OCI-LY1 (cell line): ENCODE measurements at regions not wholly inside any gene's neighbourhood (a gene's known extent, or its start where the extent isn't known, plus 50 kb on each side); places are given as distances from the start of the nearest gene placed in this dataset.

Experiments used
- H2AFZ ChIP-seq: fragments of 200-600 bp; sonication (generic), shearing (Covaris generic); 2 replicates; pipeline ENCODE4 v1.6.0; 2014; ENCODE audit warnings: antibody characterized with exemption, mild to moderate bottlenecking, low read length
- H3F3A ChIP-seq: fragments of 200-600 bp; sonication (generic), shearing (Covaris generic); 2 replicates; pipeline ENCODE4 v1.6.0; 2014; ENCODE audit warnings: mild to moderate bottlenecking, antibody characterized with exemption, low read length, moderate library complexity; ENCODE audit not compliant: insufficient read depth
- H3K27ac ChIP-seq: fragments of 200-600 bp; sonication (generic); 2 replicates; pipeline ENCODE4 v1.5.1; 2014; ENCODE audit warnings: low read length, mixed run types, mild to moderate bottlenecking, low read depth; ENCODE audit not compliant: poor library complexity, severe bottlenecking
- H3K27me3 ChIP-seq: fragments of 200-600 bp; sonication (generic); 2 replicates; pipeline ENCODE4 v1.6.0; 2014; ENCODE audit warnings: antibody characterized with exemption, mild to moderate bottlenecking, low read length, moderate library complexity; ENCODE audit not compliant: insufficient read depth
- H3K36me3 ChIP-seq: fragments of 200-600 bp; sonication (generic); 2 replicates; pipeline ENCODE4 v1.6.1; 2014; ENCODE audit warnings: mild to moderate bottlenecking, antibody characterized with exemption, low read length, moderate library complexity, mixed read lengths; ENCODE audit not compliant: insufficient read depth
- H3K4me1 ChIP-seq: fragments of 200-600 bp; sonication (generic); 2 replicates; pipeline ENCODE4 v1.5.1; 2014; ENCODE audit warnings: mild to moderate bottlenecking, low read length, moderate library complexity; ENCODE audit not compliant: insufficient read depth, severe bottlenecking
- H3K4me2 ChIP-seq: fragments of 200-600 bp; sonication (generic), shearing (Covaris generic); 2 replicates; pipeline ENCODE4 v1.6.1; 2014; ENCODE audit warnings: low read length
- H3K4me3 ChIP-seq: fragments of 200-600 bp; sonication (generic); 2 replicates; pipeline ENCODE4 v1.5.1; 2014; ENCODE audit warnings: low read length, low read depth, mild to moderate bottlenecking, mixed read lengths; ENCODE audit not compliant: poor library complexity, severe bottlenecking
- H3K79me2 ChIP-seq: fragments of 200-600 bp; shearing (Covaris generic); 2 replicates; pipeline ENCODE4 v1.6.1; 2016; ENCODE audit warnings: mixed run types, low read length, mixed read lengths; ENCODE audit not compliant: insufficient read depth
- H3K9ac ChIP-seq: fragments of 200-600 bp; sonication (generic), shearing (Covaris generic); 2 replicates; pipeline ENCODE4 v1.6.1; 2014; ENCODE audit warnings: mild to moderate bottlenecking, low read length, mixed read lengths
- H3K9me2 ChIP-seq: fragments of 200-600 bp; sonication (generic), shearing (Covaris generic); 2 replicates; pipeline ENCODE4 v1.6.1; 2014; ENCODE audit warnings: low read depth, mild to moderate bottlenecking, low read length, mixed read lengths
- H3K9me3 ChIP-seq: fragments of 200-600 bp; shearing (Covaris generic); 2 replicates; pipeline ENCODE4 v1.6.1; 2014; ENCODE audit warnings: low read length, mixed read lengths
- H4K20me1 ChIP-seq: fragments of 200-600 bp; sonication (generic), shearing (Covaris generic); 2 replicates; pipeline ENCODE4 v1.6.0; 2016; ENCODE audit warnings: mild to moderate bottlenecking, low read length; ENCODE audit not compliant: insufficient read depth
- EZH2 ChIP-seq: fragments of 200-600 bp; sonication (generic), shearing (Covaris generic); IDR thresholded peaks from 2 replicates; pipeline ENCODE4 v1.8.0; 2017; ENCODE audit warnings: borderline replicate concordance, mixed run types, mild to moderate bottlenecking, antibody characterized with exemption, low read length, moderate library complexity, mixed read lengths
- TF ChIP-seq, protein P1 (sequence below): fragments of 200-600 bp; sonication (generic), shearing (Covaris generic); IDR thresholded peaks from 2 replicates; pipeline ENCODE4 v1.5.1; 2017; ENCODE audit warnings: mild to moderate bottlenecking, antibody characterized with exemption, low read length, moderate library complexity, mixed read lengths

DNA sequence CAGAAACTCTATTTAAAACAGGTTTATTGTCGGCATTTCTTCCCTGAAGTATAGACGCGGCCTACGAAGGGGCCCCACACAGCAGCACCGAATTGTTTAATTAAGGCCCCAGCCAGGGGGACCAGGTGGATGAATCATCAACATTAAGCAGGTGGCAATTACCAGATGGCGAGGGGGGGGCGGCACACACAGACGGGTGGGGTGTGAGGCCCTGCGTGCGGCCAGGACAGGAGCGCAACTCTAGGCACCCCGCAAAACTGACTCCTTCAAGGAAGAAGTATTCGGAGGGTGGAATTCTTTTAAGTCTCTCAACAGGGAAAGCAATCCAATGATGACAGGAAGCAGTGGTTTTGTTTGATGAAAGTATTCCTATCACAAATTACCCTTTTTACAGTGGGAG is 830.4 kb downstream of the GALR1 start:
- Histone ChIP-seq H2AFZ (no peak overlapping the region), H3K4me2 (no peak overlapping the region), H3K9ac (no peak overlapping the region), H3K36me3 (no peaks in the 10 kb centered on the region), H3F3A (no peaks in the 10 kb centered on the region), H3K27me3 (0 out of 2 replicates have a peak, but pooled peaks cover 5% of the 10 kb centered on the region), H3K4me1 (no peaks in the 10 kb centered on the region), H3K27ac (no peak overlapping the region), H3K9me2 (no peaks in the 10 kb centered on the region), H3K79me2 (no peaks in the 10 kb centered on the region), H4K20me1 (no peaks in the 10 kb centered on the region), H3K9me3 (no peaks in the 10 kb centered on the region), H3K4me3 (no peak overlapping the region)
- TF ChIP-seq, protein P1, sequence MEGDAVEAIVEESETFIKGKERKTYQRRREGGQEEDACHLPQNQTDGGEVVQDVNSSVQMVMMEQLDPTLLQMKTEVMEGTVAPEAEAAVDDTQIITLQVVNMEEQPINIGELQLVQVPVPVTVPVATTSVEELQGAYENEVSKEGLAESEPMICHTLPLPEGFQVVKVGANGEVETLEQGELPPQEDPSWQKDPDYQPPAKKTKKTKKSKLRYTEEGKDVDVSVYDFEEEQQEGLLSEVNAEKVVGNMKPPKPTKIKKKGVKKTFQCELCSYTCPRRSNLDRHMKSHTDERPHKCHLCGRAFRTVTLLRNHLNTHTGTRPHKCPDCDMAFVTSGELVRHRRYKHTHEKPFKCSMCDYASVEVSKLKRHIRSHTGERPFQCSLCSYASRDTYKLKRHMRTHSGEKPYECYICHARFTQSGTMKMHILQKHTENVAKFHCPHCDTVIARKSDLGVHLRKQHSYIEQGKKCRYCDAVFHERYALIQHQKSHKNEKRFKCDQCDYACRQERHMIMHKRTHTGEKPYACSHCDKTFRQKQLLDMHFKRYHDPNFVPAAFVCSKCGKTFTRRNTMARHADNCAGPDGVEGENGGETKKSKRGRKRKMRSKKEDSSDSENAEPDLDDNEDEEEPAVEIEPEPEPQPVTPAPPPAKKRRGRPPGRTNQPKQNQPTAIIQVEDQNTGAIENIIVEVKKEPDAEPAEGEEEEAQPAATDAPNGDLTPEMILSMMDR = no peak
- no peak for TF ChIP-seq EZH2

- Histone ChIP-seq H3K79me2 (no peaks in the 10 kb centered on the region), H4K20me1 (no peaks in the 10 kb centered on the region), H3K36me3 (no peaks in the 10 kb centered on the region), H3K4me2 (no peak overlapping the region), H2AFZ (no peak overlapping the region), H3K9ac (no peak overlapping the region), H3K4me3 (no peak overlapping the region), H3K4me1 (no peaks in the 10 kb centered on the region), H3K9me2 (no peaks in the 10 kb centered on the region), H3K27me3 (0 out of 2 replicates have a peak, but pooled peaks cover 5% of the 10 kb centered on the region), H3K9me3 (no peaks in the 10 kb centered on the region), H3F3A (no peaks in the 10 kb centered on the region), H3K27ac (no peak overlapping the region)
- TF ChIP-seq, protein P1 = no peak
- TF ChIP-seq EZH2 = no peak
Observed at GRCh38 chr18:78080761-78081160, 831.1 kb downstream of the GALR1 start.

DNA sequence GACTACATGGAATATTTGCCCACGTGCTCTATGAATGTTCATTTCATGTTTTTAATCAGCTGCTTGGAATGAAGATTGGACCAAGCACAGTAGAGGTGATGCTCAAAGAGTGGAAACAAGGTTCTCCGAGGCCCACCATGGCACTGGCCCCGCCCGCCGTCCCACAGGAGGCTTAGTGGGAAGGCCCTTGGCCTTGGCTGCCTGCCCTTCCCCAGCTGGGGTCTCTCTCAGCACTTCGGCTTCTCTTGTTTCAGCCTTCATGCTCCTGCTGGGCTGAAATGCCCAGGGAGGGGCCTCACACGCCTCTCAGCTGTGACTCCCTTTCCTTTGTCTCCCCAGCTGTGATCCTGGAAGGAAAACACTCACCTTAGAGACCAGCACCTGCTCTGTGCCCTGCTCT is 833.2 kb downstream of the GALR1 start:
- no peaks in the 10 kb centered on the region for H3K36me3 ChIP-seq
- H3K9ac ChIP-seq = no peak overlapping the region
- no peaks in the 10 kb centered on the region for H3K79me2 ChIP-seq
- no peak overlapping the region for H3K4me3 ChIP-seq
- 0 out of 2 replicates have a peak, but pooled peaks cover 5% of the 10 kb centered on the region for H3K27me3 ChIP-seq
- no peak for TF ChIP-seq EZH2
- TF ChIP-seq, protein P1 = no peak
- H3K27ac ChIP-seq = no peak overlapping the region
- no peak overlapping the region for H2AFZ ChIP-seq
- H3K4me2 ChIP-seq = no peak overlapping the region
- no peaks in the 10 kb centered on the region for H3F3A ChIP-seq
- H4K20me1 ChIP-seq = no peaks in the 10 kb centered on the region
- H3K9me3 ChIP-seq = no peaks in the 10 kb centered on the region
- H3K9me2 ChIP-seq = no peaks in the 10 kb centered on the region
- H3K4me1 ChIP-seq = no peaks in the 10 kb centered on the region
